Neural cell (in vitro differentiated cells): ENCODE measurements at regions not wholly inside any gene's neighbourhood (a gene's known extent, or its start where the extent isn't known, plus 50 kb on each side); places are given as distances from the start of the nearest gene placed in this dataset.

ENCODE experiments used
- H2AFZ ChIP-seq: fragments of 200-600, 300-800 bp; sonication (generic), shearing (Covaris generic); 2 replicates; pipeline ENCODE4 v1.6.0; 2014; ENCODE audit warnings: low read depth, mild to moderate bottlenecking, antibody characterized with exemption, low read length, moderate library complexity
- H3F3A ChIP-seq: fragments of 200-600 bp; shearing (Covaris generic); 2 replicates; pipeline ENCODE4 v1.6.1; 2016; ENCODE audit warnings: mild to moderate bottlenecking, moderate library complexity, mixed read lengths, antibody characterized with exemption, low read length; ENCODE audit not compliant: insufficient read depth, poor library complexity, severe bottlenecking
- H3K27ac ChIP-seq: fragments of 200-600, 300-800 bp; sonication (generic), shearing (Covaris generic); 2 replicates; pipeline ENCODE4 v1.5.1; 2014; ENCODE audit warnings: mild to moderate bottlenecking, low read length, moderate library complexity
- H3K27me3 ChIP-seq: fragments of 300-800, 200-600 bp; sonication (generic), shearing (Covaris generic); 2 replicates; pipeline ENCODE4 v1.6.0; 2014; ENCODE audit warnings: mild to moderate bottlenecking, low read depth, low read length, moderate library complexity; ENCODE audit not compliant: insufficient read depth
- H3K36me3 ChIP-seq: fragments of 300-800, 200-600 bp; sonication (generic), shearing (Covaris generic); 2 replicates; pipeline ENCODE4 v1.5.1; 2014; ENCODE audit warnings: mild to moderate bottlenecking, antibody characterized with exemption, low read length, moderate library complexity; ENCODE audit not compliant: insufficient read depth
- H3K4me2 ChIP-seq: fragments of 300-800, 200-600 bp; sonication (generic), shearing (Covaris generic); 2 replicates; pipeline ENCODE4 v1.6.0; 2014; ENCODE audit warnings: mild to moderate bottlenecking, low read length
- H3K4me3 ChIP-seq: fragments of 300-800, 200-600 bp; sonication (generic), shearing (Covaris generic); 2 replicates; pipeline ENCODE4 v1.5.1; 2014; ENCODE audit warnings: mild to moderate bottlenecking, low read length, moderate library complexity
- H3K79me2 ChIP-seq: fragments of 200-600 bp; shearing (Covaris generic); replicated peaks from 2 replicates; pipeline ENCODE4 v1.6.0; 2014; ENCODE audit warnings: mild to moderate bottlenecking, low read length, moderate library complexity; ENCODE audit not compliant: insufficient read depth
- H3K9ac ChIP-seq: fragments of 300-800, 200-600 bp; sonication (generic), shearing (Covaris generic); 2 replicates; pipeline ENCODE4 v1.6.1; 2016; ENCODE audit warnings: mild to moderate bottlenecking, low read length, mixed read lengths
- H3K9me2 ChIP-seq: fragments of 200-600 bp; shearing (Covaris generic); 2 replicates; pipeline ENCODE4 v1.6.1; 2016; ENCODE audit warnings: mild to moderate bottlenecking, low read length, mixed read lengths; ENCODE audit not compliant: insufficient read depth
- H3K9me3 ChIP-seq: fragments of 200-600, 300-800 bp; sonication (generic), shearing (Covaris generic); 2 replicates; pipeline ENCODE4 v1.6.1; 2016; ENCODE audit warnings: mild to moderate bottlenecking, mixed run types, low read length, moderate library complexity, mixed read lengths
- H4K20me1 ChIP-seq: fragments of 200-600 bp; shearing (Covaris generic); 2 replicates; pipeline ENCODE4 v1.6.1; 2016; ENCODE audit warnings: mild to moderate bottlenecking, mixed run types; ENCODE audit not compliant: insufficient read depth
- EP300 ChIP-seq: fragments of 450-650 bp; conservative IDR thresholded peaks from 2 replicates; pipeline ENCODE4 v1.6.1; 2014; ENCODE audit warnings: antibody characterized with exemption, mild to moderate bottlenecking, moderate library complexity; ENCODE audit not compliant: poor library complexity, severe bottlenecking
- EZH2 ChIP-seq: fragments of 200-600, 300-800 bp; shearing (Covaris generic), sonication (generic); IDR thresholded peaks from 2 replicates; pipeline ENCODE4 v1.6.1; 2014; ENCODE audit warnings: antibody characterized with exemption, low read length, borderline replicate concordance, mild to moderate bottlenecking; ENCODE audit not compliant: insufficient read depth, poor library complexity, severe bottlenecking
- MXI1 ChIP-seq: fragments of 450-650 bp; conservative IDR thresholded peaks from 2 replicates; pipeline ENCODE4 v1.6.1; 2014; ENCODE audit warnings: antibody characterized with exemption, mild to moderate bottlenecking; ENCODE audit not compliant: poor library complexity, severe bottlenecking
- POLR2AphosphoS5 ChIP-seq: IDR thresholded peaks from 2 replicates; pipeline ENCODE4 v1.6.1; 2012
- RAD21 ChIP-seq: fragments of 450-650 bp; conservative IDR thresholded peaks from 2 replicates; pipeline ENCODE4 v1.6.1; 2014; ENCODE audit warnings: antibody characterized with exemption, mild to moderate bottlenecking, moderate library complexity
- SMC3 ChIP-seq: fragments of 450-650 bp; conservative IDR thresholded peaks from 2 replicates; pipeline ENCODE4 v1.6.1; 2014; ENCODE audit warnings: antibody characterized with exemption, mild to moderate bottlenecking, moderate library complexity; ENCODE audit not compliant: poor library complexity
- TAF1 ChIP-seq: IDR thresholded peaks from 2 replicates; pipeline ENCODE4 v1.6.1; 2012; ENCODE audit warnings: low read depth
- TF ChIP-seq, protein P1 (sequence below): IDR thresholded peaks from 2 replicates; pipeline ENCODE4 v1.6.1; 2012; ENCODE audit warnings: borderline replicate concordance
- TF ChIP-seq, protein P2 (sequence below): fragments of 450-650 bp; IDR thresholded peaks from 2 replicates; pipeline ENCODE4 v1.5.1; 2014; ENCODE audit warnings: antibody characterized with exemption, mild to moderate bottlenecking, moderate library complexity; ENCODE audit not compliant: poor library complexity, severe bottlenecking

DNA sequence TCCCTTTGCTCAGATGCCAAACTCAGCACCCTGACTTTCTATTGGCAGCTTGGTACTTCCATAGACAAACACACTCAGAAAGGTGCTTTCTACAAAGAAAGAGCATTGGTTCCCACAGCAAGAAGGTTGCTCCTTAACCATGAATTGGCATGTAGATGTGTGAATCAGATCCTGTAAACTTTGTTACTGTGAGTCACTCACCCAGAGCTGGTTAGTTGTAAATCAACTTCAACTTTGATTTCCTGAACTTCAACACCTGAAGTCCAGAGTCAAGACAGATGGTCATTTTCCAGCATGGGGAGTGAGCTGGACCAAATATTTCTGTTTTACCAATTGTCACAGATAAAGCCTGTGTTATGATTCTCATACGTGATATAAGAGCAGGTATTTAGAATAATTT is 797.2 kb downstream of the TNS3 start:
- Histone ChIP-seq H3K4me2 (no peak overlapping the region), H3K36me3 (no peaks in the 10 kb centered on the region), H3K27ac (no peak overlapping the region), H2AFZ (no peak overlapping the region), H3K9ac (no peak overlapping the region), H4K20me1 (no peaks in the 10 kb centered on the region), H3K79me2 (no peaks in the 10 kb centered on the region), H3K4me3 (no peak overlapping the region), H3K9me3 (no peaks in the 10 kb centered on the region), H3K9me2 (no peaks in the 10 kb centered on the region), H3F3A (no peaks in the 10 kb centered on the region), H3K27me3 (no peaks in the 10 kb centered on the region)
- TF ChIP-seq POLR2AphosphoS5 = no peak
- TF ChIP-seq SMC3 = no peak
- TF ChIP-seq, protein P1, sequence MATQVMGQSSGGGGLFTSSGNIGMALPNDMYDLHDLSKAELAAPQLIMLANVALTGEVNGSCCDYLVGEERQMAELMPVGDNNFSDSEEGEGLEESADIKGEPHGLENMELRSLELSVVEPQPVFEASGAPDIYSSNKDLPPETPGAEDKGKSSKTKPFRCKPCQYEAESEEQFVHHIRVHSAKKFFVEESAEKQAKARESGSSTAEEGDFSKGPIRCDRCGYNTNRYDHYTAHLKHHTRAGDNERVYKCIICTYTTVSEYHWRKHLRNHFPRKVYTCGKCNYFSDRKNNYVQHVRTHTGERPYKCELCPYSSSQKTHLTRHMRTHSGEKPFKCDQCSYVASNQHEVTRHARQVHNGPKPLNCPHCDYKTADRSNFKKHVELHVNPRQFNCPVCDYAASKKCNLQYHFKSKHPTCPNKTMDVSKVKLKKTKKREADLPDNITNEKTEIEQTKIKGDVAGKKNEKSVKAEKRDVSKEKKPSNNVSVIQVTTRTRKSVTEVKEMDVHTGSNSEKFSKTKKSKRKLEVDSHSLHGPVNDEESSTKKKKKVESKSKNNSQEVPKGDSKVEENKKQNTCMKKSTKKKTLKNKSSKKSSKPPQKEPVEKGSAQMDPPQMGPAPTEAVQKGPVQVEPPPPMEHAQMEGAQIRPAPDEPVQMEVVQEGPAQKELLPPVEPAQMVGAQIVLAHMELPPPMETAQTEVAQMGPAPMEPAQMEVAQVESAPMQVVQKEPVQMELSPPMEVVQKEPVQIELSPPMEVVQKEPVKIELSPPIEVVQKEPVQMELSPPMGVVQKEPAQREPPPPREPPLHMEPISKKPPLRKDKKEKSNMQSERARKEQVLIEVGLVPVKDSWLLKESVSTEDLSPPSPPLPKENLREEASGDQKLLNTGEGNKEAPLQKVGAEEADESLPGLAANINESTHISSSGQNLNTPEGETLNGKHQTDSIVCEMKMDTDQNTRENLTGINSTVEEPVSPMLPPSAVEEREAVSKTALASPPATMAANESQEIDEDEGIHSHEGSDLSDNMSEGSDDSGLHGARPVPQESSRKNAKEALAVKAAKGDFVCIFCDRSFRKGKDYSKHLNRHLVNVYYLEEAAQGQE = no peak
- no peak for TF ChIP-seq EZH2
- no peak for TF ChIP-seq TAF1
- TF ChIP-seq, protein P2, sequence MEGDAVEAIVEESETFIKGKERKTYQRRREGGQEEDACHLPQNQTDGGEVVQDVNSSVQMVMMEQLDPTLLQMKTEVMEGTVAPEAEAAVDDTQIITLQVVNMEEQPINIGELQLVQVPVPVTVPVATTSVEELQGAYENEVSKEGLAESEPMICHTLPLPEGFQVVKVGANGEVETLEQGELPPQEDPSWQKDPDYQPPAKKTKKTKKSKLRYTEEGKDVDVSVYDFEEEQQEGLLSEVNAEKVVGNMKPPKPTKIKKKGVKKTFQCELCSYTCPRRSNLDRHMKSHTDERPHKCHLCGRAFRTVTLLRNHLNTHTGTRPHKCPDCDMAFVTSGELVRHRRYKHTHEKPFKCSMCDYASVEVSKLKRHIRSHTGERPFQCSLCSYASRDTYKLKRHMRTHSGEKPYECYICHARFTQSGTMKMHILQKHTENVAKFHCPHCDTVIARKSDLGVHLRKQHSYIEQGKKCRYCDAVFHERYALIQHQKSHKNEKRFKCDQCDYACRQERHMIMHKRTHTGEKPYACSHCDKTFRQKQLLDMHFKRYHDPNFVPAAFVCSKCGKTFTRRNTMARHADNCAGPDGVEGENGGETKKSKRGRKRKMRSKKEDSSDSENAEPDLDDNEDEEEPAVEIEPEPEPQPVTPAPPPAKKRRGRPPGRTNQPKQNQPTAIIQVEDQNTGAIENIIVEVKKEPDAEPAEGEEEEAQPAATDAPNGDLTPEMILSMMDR = no peak
- TF ChIP-seq RAD21 = no peak
- no peak for TF ChIP-seq EP300
- no peak for TF ChIP-seq MXI1

DNA sequence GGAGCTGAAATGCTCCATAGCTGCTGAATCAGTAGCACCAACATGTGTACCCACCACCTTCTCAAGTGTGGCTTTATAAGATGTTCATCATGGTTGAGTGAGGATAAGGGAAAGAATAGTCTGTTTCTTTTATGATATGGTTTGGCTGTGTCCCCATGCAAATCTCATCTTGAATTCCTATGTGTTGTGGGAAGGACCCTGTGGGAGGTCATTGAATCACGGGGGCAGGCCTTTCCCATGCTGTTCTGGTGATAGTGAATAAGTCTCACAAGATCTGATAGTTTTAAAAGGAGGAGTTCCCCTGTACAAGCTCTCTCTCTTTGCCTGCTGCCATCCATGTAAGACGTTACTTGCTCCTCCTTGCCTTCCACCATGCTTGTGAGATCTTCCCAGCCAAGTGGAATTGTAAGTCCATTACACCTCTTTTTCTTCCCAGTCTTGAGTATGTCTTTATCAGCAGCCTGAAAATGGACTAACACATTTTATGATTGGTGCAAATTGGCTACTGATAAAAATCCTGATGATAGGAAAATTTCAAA is 799.9 kb downstream of the TNS3 start:
- no peaks in the 10 kb centered on the region for H3K79me2 ChIP-seq
- H3K4me2 ChIP-seq = no peak overlapping the region
- no peak overlapping the region for H3K9ac ChIP-seq
- H3K36me3 ChIP-seq = no peaks in the 10 kb centered on the region
- no peaks in the 10 kb centered on the region for H3K9me3 ChIP-seq
- no peaks in the 10 kb centered on the region for H4K20me1 ChIP-seq
- no peak overlapping the region for H3K27ac ChIP-seq
- H3F3A ChIP-seq = no peaks in the 10 kb centered on the region
- no peak overlapping the region for H2AFZ ChIP-seq
- no peaks in the 10 kb centered on the region for H3K9me2 ChIP-seq
- H3K4me3 ChIP-seq = no peak overlapping the region
- TF ChIP-seq TAF1 (no peak), RAD21 (no peak), POLR2AphosphoS5 (no peak), SMC3 (no peak), EP300 (no peak), EZH2 (no peak)
- TF ChIP-seq, protein P2 = no peak
- TF ChIP-seq, protein P1 = no peak
- no peaks in the 10 kb centered on the region for H3K27me3 ChIP-seq
